A549 (cell line): ENCODE measurements at regions not wholly inside any gene's neighbourhood (a gene's known extent, or its start where the extent isn't known, plus 50 kb on each side); places are given as distances from the start of the nearest gene placed in this dataset.

Experiments used
- CEBPB ChIP-seq, 2 experiments: fragments of >200 bp in 1 of 2; sonication (Bioruptor Twin) in 1 of 2; formaldehyde crosslinking in 1 of 2; IDR thresholded peaks; 2 replicates each; pipeline ENCODE4 v1.6.1; 2012 to 2016
- MAFK ChIP-seq: fragments of 450-650 bp; IDR thresholded peaks from 2 replicates; pipeline ENCODE4 v1.6.1; 2014; ENCODE audit not compliant: partially characterized antibody
- POLR2A ChIP-seq: IDR thresholded peaks from 2 replicates; pipeline ENCODE4 v1.6.1; 2012; ENCODE audit warnings: mild to moderate bottlenecking, low read length
- TP53 ChIP-seq: fragments of 250-450 bp; sonication (Bioruptor Pico); IDR thresholded peaks from 2 replicates; pipeline ENCODE4 v1.5.0; 2021; ENCODE audit warnings: mild to moderate bottlenecking, moderate library complexity
- USF2 ChIP-seq: fragments of 450-650 bp; IDR thresholded peaks from 2 replicates; pipeline ENCODE4 v1.6.1; 2014; ENCODE audit warnings: antibody characterized with exemption
- TF ChIP-seq, protein P1 (sequence below): fragments of >200 bp; sonication (Bioruptor Twin); formaldehyde crosslinking; IDR thresholded peaks from 3 replicates; pipeline ENCODE4 v1.5.1; 2016

DNA sequence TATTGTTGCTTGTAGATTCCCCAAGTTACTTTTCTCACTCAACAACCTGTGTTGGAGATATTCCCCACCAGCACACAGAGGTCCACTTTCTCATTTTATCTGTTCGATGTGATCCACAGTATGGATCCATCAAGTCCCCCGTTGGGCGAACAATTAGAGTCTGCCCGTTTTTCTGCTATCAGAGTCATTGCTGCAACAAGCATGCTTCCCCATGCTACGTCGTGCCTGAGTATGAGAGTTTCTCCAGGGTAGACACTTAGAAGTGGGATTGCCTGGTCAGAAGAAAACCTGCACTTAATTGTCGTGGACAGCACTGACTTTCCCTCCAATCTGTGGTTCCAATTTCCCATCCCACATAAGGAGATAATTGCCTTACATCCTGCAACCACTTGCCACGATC lies 62.7 kb upstream of the SHOX start:
- TF ChIP-seq, protein P1, sequence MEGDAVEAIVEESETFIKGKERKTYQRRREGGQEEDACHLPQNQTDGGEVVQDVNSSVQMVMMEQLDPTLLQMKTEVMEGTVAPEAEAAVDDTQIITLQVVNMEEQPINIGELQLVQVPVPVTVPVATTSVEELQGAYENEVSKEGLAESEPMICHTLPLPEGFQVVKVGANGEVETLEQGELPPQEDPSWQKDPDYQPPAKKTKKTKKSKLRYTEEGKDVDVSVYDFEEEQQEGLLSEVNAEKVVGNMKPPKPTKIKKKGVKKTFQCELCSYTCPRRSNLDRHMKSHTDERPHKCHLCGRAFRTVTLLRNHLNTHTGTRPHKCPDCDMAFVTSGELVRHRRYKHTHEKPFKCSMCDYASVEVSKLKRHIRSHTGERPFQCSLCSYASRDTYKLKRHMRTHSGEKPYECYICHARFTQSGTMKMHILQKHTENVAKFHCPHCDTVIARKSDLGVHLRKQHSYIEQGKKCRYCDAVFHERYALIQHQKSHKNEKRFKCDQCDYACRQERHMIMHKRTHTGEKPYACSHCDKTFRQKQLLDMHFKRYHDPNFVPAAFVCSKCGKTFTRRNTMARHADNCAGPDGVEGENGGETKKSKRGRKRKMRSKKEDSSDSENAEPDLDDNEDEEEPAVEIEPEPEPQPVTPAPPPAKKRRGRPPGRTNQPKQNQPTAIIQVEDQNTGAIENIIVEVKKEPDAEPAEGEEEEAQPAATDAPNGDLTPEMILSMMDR = no peak
- TF ChIP-seq TP53 = no peak
- TF ChIP-seq USF2 = no peak
- TF ChIP-seq CEBPB (IDR thresholded peaks at IDR 0.05) = no peak
- no peak for TF ChIP-seq MAFK
- no peak for TF ChIP-seq POLR2A
